ENCODE measurements at regions not wholly inside any gene's neighbourhood (a gene's known extent, or its start where the extent isn't known, plus 50 kb on each side); places are given as distances from the start of the nearest gene placed in this dataset.

DNA sequence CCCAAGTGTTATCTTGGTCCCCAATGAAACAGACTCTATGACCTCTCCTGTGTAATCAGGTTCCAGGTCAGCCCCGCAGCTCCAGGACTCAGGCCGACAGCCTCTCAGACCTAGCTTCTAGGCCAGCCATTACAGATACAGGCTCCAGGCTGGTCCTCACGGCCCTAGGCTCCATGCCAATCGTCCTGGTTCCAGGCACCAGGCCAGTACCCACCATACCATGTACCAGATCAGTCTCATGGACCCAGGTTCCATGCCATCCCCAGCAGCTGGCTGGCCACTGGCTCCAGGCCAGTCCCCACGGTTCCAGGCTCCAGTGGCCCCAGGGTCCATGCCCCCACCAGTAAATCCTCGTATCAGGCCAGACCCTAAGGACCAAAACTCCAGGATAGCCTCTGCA is 1326.6 kb upstream of the C9orf72 start:
- TF ChIP-seq EZH2 (IDR thresholded peaks at IDR 0.05), result no peak
- TF ChIP-seq, protein P1, sequence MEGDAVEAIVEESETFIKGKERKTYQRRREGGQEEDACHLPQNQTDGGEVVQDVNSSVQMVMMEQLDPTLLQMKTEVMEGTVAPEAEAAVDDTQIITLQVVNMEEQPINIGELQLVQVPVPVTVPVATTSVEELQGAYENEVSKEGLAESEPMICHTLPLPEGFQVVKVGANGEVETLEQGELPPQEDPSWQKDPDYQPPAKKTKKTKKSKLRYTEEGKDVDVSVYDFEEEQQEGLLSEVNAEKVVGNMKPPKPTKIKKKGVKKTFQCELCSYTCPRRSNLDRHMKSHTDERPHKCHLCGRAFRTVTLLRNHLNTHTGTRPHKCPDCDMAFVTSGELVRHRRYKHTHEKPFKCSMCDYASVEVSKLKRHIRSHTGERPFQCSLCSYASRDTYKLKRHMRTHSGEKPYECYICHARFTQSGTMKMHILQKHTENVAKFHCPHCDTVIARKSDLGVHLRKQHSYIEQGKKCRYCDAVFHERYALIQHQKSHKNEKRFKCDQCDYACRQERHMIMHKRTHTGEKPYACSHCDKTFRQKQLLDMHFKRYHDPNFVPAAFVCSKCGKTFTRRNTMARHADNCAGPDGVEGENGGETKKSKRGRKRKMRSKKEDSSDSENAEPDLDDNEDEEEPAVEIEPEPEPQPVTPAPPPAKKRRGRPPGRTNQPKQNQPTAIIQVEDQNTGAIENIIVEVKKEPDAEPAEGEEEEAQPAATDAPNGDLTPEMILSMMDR (IDR thresholded peaks at IDR 0.05), result no peak

Data from neural progenitor cell (in vitro differentiated cells).